SH-SY5Y (cell line): ENCODE measurements at regions not wholly inside any gene's neighbourhood (a gene's known extent, or its start where the extent isn't known, plus 50 kb on each side); places are given as distances from the start of the nearest gene placed in this dataset.

Source experiments
- GATA2 ChIP-seq: IDR thresholded peaks from 2 replicates; pipeline ENCODE4 v1.6.1; 2011; ENCODE audit warnings: mild to moderate bottlenecking, low read depth, low read length
- GATA3 ChIP-seq: IDR thresholded peaks from 2 replicates; pipeline ENCODE4 v1.6.1; 2011; ENCODE audit warnings: low read depth, mild to moderate bottlenecking, low read length, moderate library complexity

DNA sequence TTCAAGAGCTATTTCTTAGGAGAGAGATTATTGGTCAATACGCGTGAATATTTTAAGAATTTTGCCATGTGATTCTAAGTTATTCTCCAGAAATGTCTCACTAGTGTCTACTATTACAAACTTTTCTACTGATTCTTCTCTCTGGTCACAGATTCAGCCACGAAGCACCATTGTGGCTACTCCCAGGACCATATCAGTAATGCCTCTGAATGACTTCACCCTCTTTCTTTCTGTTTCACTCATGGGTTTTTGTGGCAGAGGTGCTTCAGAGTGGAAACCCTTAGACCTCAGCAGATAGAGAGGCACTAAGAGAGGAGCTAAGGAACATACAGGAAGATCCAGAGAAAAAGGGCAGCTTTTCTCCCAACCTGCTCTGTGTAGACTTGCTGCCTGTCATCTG is 211.3 kb downstream of the CBLN4 start:
- TF ChIP-seq GATA3 (no peak), GATA2 (no peak)
